ENCODE measurements at regions not wholly inside any gene's neighbourhood (a gene's known extent, or its start where the extent isn't known, plus 50 kb on each side); places are given as distances from the start of the nearest gene placed in this dataset.
"Not testable (repeated sequence)": the region's sequence is repeated elsewhere in the genome, so short reads cannot be mapped to it uniquely, and the experiment has no call there.

- H3K4me3 ChIP-seq; H3K9me3 ChIP-seq (ENCODE audit: control insufficient read depth in 4 of 4, insufficient read depth in 3 of 4, low read length in 3 of 4); ATAC-seq (ENCODE audit: insufficient read depth, low FRiP score); H3K36me3 ChIP-seq (ENCODE audit: control insufficient read depth in 4 of 4, insufficient read depth in 4 of 4, low read length in 4 of 4); H3K27me3 ChIP-seq (ENCODE audit: control insufficient read depth in 3 of 3, insufficient read depth in 3 of 3, low read length in 2 of 3); H3K9ac ChIP-seq (ENCODE audit: insufficient read depth in 1 of 2, low read length in 2 of 2); DNase-seq; H3K27ac ChIP-seq (ENCODE audit: low read depth in 1 of 2, low read length in 1 of 2); H3K4me1 ChIP-seq (ENCODE audit: control insufficient read depth in 5 of 5, insufficient read depth in 5 of 5, low read length in 5 of 5): not testable (repeated sequence)
- WGBS, 2 donors, result 83 to 87% methylated on average over 1 of the region's 1 CpG
Observed at GRCh38 chr21:27887808-27888455, 921.0 kb upstream of the ADAMTS5 start.

- no peak for TF ChIP-seq CTCF (IDR thresholded peaks at IDR 0.05; ENCODE audit: control extremely low read depth, extremely low read depth)
- Histone ChIP-seq H3K36me3 (ENCODE audit: control insufficient read depth in 4 of 4, insufficient read depth in 4 of 4, low read length in 4 of 4) (no peaks in the 10 kb centered on the region), H3K9ac (ENCODE audit: insufficient read depth in 1 of 2, low read length in 2 of 2) (no peak overlapping the region), H3K9me3 (ENCODE audit: control insufficient read depth in 4 of 4, insufficient read depth in 3 of 4, low read length in 3 of 4) (no peaks in the 10 kb centered on the region), H3K4me3 (no peak overlapping the region), H3K27me3 (ENCODE audit: control insufficient read depth in 3 of 3, insufficient read depth in 3 of 3, low read length in 2 of 3) (no peaks in the 10 kb centered on the region), H3K27ac (ENCODE audit: low read depth in 1 of 2, low read length in 1 of 2) (no peak overlapping the region), H3K4me1 (ENCODE audit: control insufficient read depth in 5 of 5, insufficient read depth in 5 of 5, low read length in 5 of 5) (no peaks in the 10 kb centered on the region)
- no peak for DNase-seq
- WGBS, 2 donors, result 96 to 97% methylated on average over 27 to 31 of the region's 31 CpGs
- ATAC-seq (ENCODE audit: insufficient read depth, low FRiP score), result no peak
Observed at GRCh38 chr21:27885296-27885711, 918.4 kb upstream of the ADAMTS5 start.

GRCh38 chr21:27881331-27881730 lies 914.4 kb upstream of the ADAMTS5 start:
- peak; percentile 18 to 65 (median 26) for DNase-seq
- not testable (repeated sequence) for H3K27ac ChIP-seq (ENCODE audit: low read depth in 1 of 2, low read length in 1 of 2); H3K9ac ChIP-seq (ENCODE audit: insufficient read depth in 1 of 2, low read length in 2 of 2); H3K9me3 ChIP-seq (ENCODE audit: control insufficient read depth in 4 of 4, insufficient read depth in 3 of 4, low read length in 3 of 4); H3K36me3 ChIP-seq (ENCODE audit: control insufficient read depth in 4 of 4, insufficient read depth in 4 of 4, low read length in 4 of 4); H3K4me3 ChIP-seq; H3K27me3 ChIP-seq (ENCODE audit: control insufficient read depth in 3 of 3, insufficient read depth in 3 of 3, low read length in 2 of 3); ATAC-seq (ENCODE audit: insufficient read depth, low FRiP score); H3K4me1 ChIP-seq (ENCODE audit: control insufficient read depth in 5 of 5, insufficient read depth in 5 of 5, low read length in 5 of 5)
- 77 to 86% methylated on average over 3 of the region's 3 CpGs for WGBS, 2 donors

- not testable (repeated sequence) for ATAC-seq (ENCODE audit: insufficient read depth, low FRiP score); H3K27me3 ChIP-seq (ENCODE audit: control insufficient read depth in 3 of 3, insufficient read depth in 3 of 3, low read length in 2 of 3); H3K9me3 ChIP-seq (ENCODE audit: control insufficient read depth in 4 of 4, insufficient read depth in 3 of 4, low read length in 3 of 4); H3K4me3 ChIP-seq; H3K4me1 ChIP-seq (ENCODE audit: control insufficient read depth in 5 of 5, insufficient read depth in 5 of 5, low read length in 5 of 5); DNase-seq; H3K9ac ChIP-seq (ENCODE audit: insufficient read depth in 1 of 2, low read length in 2 of 2); H3K27ac ChIP-seq (ENCODE audit: low read depth in 1 of 2, low read length in 1 of 2); H3K36me3 ChIP-seq (ENCODE audit: control insufficient read depth in 4 of 4, insufficient read depth in 4 of 4, low read length in 4 of 4)
- 67 to 74% methylated on average over 2 of the region's 2 CpGs for WGBS, 2 donors
Observed at GRCh38 chr21:27872411-27872810, 905.5 kb upstream of the ADAMTS5 start.

GRCh38 chr21:27870755-27871154 lies 903.9 kb upstream of the ADAMTS5 start:
- not testable (repeated sequence) for H3K9me3 ChIP-seq (ENCODE audit: control insufficient read depth in 4 of 4, insufficient read depth in 3 of 4, low read length in 3 of 4); H3K27ac ChIP-seq (ENCODE audit: low read depth in 1 of 2, low read length in 1 of 2); H3K9ac ChIP-seq (ENCODE audit: insufficient read depth in 1 of 2, low read length in 2 of 2); H3K27me3 ChIP-seq (ENCODE audit: control insufficient read depth in 3 of 3, insufficient read depth in 3 of 3, low read length in 2 of 3); DNase-seq; ATAC-seq (ENCODE audit: insufficient read depth, low FRiP score); H3K4me1 ChIP-seq (ENCODE audit: control insufficient read depth in 5 of 5, insufficient read depth in 5 of 5, low read length in 5 of 5); H3K4me3 ChIP-seq; H3K36me3 ChIP-seq (ENCODE audit: control insufficient read depth in 4 of 4, insufficient read depth in 4 of 4, low read length in 4 of 4)

GRCh38 chr21:27860314-27860955 lies 893.5 kb upstream of the ADAMTS5 start:
- ATAC-seq (ENCODE audit: insufficient read depth, low FRiP score); H3K36me3 ChIP-seq (ENCODE audit: control insufficient read depth in 4 of 4, insufficient read depth in 4 of 4, low read length in 4 of 4); H3K9ac ChIP-seq (ENCODE audit: insufficient read depth in 1 of 2, low read length in 2 of 2); H3K27me3 ChIP-seq (ENCODE audit: control insufficient read depth in 3 of 3, insufficient read depth in 3 of 3, low read length in 2 of 3); H3K9me3 ChIP-seq (ENCODE audit: control insufficient read depth in 4 of 4, insufficient read depth in 3 of 4, low read length in 3 of 4); H3K4me1 ChIP-seq (ENCODE audit: control insufficient read depth in 5 of 5, insufficient read depth in 5 of 5, low read length in 5 of 5); H3K27ac ChIP-seq (ENCODE audit: low read depth in 1 of 2, low read length in 1 of 2); DNase-seq; H3K4me3 ChIP-seq: not testable (repeated sequence)
- WGBS, 2 donors, result 66 to 73% methylated on average over 3 of the region's 3 CpGs

- H3K36me3 ChIP-seq (ENCODE audit: control insufficient read depth in 4 of 4, insufficient read depth in 4 of 4, low read length in 4 of 4); H3K27me3 ChIP-seq (ENCODE audit: control insufficient read depth in 3 of 3, insufficient read depth in 3 of 3, low read length in 2 of 3); H3K4me1 ChIP-seq (ENCODE audit: control insufficient read depth in 5 of 5, insufficient read depth in 5 of 5, low read length in 5 of 5); H3K9ac ChIP-seq (ENCODE audit: insufficient read depth in 1 of 2, low read length in 2 of 2); H3K4me3 ChIP-seq; H3K9me3 ChIP-seq (ENCODE audit: control insufficient read depth in 4 of 4, insufficient read depth in 3 of 4, low read length in 3 of 4); DNase-seq; H3K27ac ChIP-seq (ENCODE audit: low read depth in 1 of 2, low read length in 1 of 2); ATAC-seq (ENCODE audit: insufficient read depth, low FRiP score): not testable (repeated sequence)
- WGBS, 2 donors, result 92 to 93% methylated on average over 5 of the region's 5 CpGs
Observed at GRCh38 chr21:27858053-27858825, 891.4 kb upstream of the ADAMTS5 start.

Measured in lung (tissue), 11 donors.